DMS153 (cell line): ENCODE measurements at regions not wholly inside any gene's neighbourhood (a gene's known extent, or its start where the extent isn't known, plus 50 kb on each side); places are given as distances from the start of the nearest gene placed in this dataset.
"Not testable (repeated sequence)": the region's sequence is repeated elsewhere in the genome, so short reads cannot be mapped to it uniquely, and the experiment has no call there.

ENCODE experiments used
- DNase-seq: peaks from one replicate; lab custom pipeline; 2025; lab: John Stamatoyannopoulos, UW

- DNase-seq, result no peak
These were observed 418.2 kb downstream of the GABRG2 start for GRCh38 chr5:162485666-162486292.

DNA sequence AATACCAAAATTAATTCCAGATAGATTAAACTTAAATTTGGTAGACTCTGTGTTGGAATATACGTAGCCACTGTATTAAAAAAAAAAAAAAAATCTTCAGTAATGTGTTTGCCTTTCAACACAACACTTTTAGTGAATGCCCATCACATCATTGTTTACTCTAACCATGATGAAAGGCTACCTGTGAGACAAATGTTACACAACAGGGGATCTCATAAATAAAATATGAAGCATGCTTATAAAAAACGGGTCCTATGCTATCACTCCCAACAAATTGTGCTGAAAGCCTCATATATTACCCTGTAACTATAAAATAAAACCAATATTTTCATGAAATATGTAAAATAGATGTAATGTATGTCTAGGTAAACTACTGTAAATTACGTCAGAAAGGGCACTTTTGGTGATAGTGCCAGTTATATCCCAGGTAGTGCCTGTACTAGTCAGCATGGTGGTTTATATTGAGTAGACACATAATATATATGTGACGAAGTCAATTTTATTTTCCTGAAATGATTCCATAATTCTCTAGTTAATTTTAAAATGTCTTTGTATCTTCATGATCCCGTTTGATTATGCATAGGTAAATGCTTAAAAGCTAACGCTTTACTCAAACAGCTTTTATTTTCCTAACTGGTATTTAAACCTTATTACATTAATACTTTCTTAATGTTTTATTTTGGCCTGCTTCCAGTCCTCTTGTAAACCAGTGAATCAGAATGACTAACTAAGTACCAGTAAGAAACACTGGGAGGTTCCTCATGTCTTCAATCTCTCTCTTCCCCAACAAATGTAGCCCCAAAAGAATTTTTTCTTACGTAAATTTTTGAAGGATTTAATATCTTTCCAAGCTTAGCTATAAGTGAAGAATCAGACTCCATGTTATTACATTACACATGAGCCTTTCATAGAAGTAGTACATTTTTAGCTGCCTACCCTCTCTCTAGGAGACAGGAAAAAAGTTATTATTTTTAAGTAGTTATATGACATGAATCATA lies 420.3 kb downstream of the GABRG2 start:
- DNase-seq, result no peak

GRCh38 chr5:162496100-162496808 lies 428.7 kb downstream of the GABRG2 start:
- no peak for DNase-seq

DNA sequence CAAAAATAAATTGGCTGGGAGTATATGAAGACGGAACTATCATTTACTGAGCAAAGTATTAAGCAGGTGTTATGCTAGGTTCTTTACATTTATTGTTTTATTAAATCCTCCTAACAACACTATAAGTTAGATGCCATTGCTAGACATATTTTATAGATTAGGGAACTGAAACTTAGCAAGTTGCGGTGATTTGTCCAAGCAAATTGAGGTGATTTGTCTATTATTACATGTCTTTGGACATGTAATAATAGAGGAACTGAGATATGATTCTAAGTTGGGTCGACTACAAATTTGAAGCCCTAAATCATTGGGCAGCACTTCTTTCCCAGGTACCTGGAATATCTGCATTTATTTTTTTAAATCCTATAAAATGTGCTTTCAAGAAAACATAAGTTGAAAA lies 429.9 kb downstream of the GABRG2 start:
- DNase-seq, result no peak

DNA sequence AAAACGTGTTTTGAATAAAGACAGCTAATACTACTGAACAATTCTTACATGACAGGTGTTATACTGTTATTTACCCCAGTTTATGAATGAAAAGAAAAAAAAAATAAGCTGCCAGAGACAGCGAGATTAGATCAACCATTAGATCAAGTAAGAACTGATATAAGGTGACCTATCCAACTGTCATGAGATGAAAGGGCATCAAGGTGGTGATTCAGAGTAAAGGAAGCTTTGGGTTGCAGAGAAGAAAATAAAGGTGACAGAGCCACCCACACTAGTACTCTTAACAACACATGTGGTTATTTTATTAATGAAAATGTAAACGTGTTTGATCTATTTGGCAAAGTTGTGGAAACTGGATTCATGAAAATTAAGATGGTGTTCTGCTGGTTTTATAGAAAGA lies 435.2 kb downstream of the GABRG2 start:
- DNase-seq, result no peak

DNA sequence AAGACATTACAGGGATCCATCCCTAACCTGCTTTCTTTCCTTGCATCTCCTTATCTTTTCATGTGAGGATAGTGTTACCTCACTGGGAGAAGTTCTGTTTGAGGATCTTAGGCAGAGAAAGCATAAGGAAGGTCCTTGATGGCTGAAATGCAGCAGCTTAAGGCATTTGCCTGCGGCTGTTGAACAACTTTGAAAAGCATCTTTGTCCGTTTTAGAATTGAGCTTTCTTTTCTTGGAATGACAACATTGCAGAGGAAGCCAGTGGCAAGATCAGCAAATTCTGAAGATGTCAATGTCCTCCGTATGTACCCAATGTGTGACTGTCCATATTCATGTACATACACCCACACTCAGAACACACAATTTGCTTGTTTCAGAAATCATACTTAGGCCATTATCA lies 436.2 kb downstream of the GABRG2 start:
- no peak for DNase-seq

DNA sequence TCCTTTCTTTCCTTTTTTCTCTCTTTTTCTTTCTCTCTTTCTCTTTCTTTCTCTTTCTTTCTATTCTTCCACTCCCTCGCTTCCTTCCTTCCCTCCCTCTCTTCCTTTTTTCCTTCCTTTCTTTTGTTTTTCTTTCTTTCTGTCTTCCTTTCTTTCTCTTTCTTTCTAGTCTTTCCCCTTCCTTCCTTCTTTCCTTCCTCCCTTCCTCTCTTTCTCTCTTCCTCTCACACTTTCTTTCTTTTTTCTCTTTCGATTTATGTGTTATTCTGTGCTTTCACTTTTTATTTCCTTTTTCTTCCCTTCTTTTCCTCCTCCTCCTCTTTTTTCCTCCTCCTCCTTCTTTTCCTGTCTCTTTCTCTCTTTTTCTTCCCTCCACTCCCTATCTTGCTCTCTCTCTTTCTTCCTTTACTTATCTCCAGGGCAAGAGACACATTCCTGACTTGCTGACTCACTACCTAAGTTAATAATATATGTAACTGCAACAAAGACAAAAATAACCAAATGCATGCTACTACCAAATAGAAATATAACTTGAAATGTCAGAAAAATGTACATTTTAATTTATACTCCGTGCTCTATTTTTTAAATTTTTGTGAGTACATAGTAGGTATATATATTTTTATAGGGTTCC lies 445.5 kb downstream of the GABRG2 start:
- no peak for DNase-seq

DNA sequence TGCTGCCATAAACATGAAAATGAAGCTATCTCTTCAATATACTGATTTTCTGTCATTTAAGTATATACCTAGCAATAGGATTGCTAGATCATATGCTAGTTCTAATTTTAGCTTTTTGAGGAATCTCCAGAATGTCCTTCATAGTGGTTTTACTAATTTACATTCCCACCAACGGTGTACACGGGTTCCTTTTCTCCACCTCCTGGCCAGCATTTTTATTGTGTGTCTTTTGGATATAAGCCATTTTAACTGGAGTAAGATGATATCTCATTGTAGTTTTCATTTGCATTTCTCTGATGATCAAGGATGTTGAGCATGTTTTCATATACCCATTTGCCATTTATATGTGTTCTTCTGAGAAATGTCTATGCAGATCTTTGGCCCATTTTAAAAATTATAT lies 446.5 kb downstream of the GABRG2 start:
- DNase-seq, result no peak

- DNase-seq, result no peak
These were observed 453.3 kb downstream of the GABRG2 start for GRCh38 chr5:162520878-162521277.

DNA sequence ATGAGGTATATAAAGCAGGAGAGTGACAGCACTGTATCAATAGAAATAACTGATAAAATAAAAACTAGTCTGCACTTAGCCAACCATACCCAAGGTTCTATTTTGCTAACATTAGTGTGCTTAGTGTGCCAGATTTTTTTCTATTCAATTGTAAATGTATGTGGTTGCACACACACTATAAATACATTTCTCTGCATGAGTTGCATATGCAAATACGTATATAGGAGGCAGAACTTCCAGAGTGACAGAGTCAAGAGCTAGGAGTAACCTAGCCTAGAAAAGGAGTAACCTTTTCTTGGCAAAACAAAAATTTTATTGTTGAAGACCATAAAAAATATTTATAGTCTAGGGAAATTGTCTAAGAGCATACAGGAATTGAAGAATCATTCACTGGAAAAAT lies 461.6 kb downstream of the GABRG2 start:
- no peak for DNase-seq

GRCh38 chr5:162529886-162530285 lies 462.3 kb downstream of the GABRG2 start:
- DNase-seq, result no peak

- no peak for DNase-seq
These were observed 475.9 kb downstream of the GABRG2 start for GRCh38 chr5:162543437-162543836.

DNA sequence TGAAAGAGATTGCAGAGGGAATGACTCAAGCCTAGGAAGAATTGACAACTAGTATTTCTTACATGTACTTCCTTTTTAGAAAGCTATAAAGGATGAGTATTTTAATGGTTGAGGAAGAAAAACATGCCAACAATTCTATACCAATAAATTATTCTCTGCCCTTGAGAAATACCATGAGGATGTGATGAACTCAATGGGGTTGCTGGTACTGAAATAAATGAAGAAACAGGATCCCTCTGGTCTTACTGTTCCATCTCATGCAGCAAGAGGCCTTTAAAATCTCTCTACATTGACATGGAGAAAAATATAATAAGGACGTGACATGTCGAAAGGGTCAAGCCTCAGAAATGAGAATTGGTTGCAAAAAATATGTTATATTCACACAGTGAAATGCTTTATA lies 477.3 kb downstream of the GABRG2 start:
- DNase-seq, result no peak

- DNase-seq, result no peak
These were observed 482.7 kb downstream of the GABRG2 start for GRCh38 chr5:162550236-162550635.

DNA sequence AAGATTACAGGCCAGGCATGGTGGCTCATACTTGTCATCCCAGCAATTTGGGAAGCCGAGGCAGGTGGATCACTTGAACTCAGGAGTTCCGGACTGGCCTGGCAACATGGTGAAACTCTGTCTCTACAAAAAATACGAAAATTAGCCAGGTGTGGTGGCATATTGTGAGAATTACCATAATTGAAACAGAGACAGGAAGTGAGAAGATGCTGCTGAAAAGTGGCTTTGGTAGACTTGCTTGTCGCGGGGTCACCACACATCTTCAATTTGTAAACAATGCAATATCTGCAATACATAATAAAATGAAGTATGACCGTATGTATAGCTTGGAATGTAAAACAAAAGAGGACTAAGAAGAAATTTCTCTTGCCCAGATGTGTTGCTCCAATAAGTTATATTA lies 490.5 kb downstream of the GABRG2 start:
- DNase-seq, result no peak

DNA sequence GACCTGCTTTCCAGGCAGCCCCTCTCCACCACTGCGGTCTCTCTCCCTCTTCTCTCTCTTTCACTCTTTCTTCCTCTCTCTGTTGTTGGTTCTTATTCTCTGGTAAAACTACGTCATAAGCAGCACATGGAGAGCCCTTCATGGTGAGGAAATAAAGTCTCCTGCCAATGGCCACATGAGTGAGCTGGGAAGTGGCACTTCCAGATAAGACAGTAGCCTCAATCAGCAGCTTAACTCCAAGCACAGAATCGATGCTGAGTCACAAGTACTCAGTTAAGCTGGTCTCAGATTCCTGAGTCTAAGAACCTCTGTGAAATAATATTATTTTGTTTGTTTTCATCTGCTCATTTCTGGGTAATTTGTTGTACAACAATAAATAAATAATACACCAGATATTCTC lies 500.1 kb downstream of the GABRG2 start:
- no peak for DNase-seq

DNA sequence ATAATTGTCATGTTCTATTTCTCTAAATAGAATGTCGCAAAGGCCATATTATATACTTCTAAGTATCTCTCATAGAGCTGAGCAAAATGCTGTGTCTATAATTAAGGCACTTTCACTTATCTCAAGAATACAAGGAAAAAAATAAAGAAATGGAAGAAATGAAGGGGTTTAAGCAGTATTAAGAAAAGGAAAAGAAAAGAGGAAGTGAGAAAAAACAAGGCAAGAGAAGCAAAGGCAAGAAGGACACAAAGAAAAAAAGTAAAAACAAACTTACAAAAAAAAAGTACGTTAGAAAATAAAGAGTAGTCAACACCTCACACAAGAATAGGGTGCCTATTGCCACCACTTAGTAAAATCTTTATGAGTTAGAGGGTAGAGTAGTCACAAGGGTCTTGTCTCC lies 506.2 kb downstream of the GABRG2 start:
- DNase-seq, result no peak

DNA sequence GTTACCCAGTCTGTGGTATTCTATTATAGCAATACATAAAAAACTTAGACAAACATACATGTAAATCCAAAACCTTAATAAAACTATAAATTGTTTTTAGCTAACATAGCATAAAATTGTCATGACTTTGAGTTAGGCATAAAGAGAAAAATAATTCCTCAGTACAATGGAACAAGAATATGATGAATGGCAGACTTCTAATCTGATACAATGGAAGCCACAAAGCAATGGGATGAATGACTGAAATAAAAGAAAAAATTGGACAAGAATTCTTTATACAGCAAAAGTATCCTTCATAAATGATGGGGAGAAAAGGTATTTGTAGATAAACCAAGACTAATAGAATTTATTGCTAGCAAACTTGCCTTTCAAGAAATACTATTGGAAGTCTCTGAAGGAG lies 524.2 kb downstream of the GABRG2 start:
- no peak for DNase-seq

DNA sequence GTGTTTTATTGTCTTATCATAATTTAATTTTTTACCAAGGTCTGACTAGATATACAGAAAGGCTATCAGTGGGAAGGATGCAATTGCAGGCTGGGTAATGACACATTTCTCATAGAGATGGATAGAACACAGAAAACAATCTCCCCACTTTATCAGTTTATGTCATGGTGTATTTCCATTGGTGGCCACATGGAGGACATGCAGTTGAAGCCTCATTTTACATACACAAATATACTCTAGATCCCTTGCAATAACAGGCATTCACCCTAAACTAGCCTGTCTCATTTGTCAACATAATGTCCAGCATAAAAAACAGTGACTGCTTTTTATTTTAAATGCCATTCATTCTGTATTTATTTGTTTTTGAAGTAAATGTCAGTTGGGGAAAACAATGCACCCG lies 526.3 kb downstream of the GABRG2 start:
- no peak for DNase-seq

DNA sequence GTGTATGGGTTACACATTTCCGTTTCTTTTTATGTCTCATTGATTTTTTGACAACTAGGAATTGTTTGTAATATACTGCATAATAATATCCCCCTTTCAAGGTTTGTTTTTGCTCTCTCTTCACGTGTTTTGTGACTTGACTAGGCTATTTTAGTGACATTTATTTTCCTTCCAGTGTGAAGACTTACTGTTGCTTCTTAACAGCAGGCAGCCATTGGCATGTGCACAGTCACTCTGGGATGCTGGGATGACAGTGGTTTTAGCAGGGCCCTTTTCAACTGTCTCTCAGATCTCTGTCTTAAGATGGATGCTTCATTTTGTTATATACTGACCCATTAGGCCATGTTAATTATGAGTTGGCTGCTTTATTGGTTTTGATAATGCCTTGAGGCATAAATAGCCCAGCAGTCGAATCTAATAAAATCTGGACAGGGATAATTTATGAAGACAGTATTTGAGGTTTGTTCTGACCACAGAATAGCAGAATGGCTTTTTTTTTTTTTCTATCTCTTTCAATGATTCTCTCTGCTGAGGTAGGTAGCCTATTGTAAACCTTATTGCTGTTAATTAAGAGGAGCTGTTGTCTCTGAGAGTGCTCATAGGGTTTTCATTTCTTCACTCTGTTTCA lies 536.0 kb downstream of the GABRG2 start:
- DNase-seq, result no peak

DNA sequence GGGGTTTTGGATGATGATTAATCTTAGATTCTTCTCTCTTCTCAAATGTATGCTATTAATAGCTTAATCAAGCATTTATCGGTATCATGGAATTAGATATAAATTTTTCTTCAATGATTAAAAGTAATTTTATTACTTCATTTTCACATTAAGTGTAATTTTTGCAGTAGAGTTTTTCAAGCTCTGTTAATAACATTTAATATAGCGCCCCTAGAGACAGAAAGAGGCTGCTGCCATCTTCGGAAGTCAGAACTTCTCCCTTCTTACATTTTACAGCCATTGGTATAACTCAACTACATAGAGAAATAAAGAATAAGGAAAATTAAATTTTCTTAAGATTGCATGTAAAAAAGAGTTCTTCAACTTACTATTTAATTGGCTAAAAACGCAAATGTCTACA lies 540.3 kb downstream of the GABRG2 start:
- no peak for DNase-seq

DNA sequence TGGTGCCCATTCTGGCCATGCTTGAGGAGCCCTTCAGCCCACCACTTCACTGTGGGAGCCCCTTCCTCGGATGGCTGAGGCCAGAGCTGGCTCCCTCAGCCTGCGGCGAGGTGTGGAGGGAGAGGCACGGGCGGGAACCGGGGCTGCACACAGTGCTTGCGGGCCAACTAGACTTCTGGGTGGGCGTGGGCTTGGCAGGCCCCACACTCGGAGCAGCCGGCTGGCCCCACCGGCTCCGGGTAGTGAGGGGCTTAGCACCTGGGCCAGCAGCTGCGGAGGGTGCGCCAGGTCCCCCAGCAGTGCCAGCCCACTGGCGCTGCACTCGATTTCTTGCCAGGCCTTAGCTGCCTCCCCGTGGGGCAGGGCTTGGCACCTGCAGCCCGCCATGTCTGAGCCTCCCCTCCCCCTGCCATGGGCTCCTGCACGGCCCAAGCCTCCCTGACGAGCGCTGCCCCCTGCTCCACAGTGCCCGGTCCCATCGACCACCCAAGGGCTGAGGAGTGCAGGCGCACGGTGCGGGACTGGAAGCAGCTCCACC lies 554.2 kb downstream of the GABRG2 start:
- not testable (repeated sequence) for DNase-seq
